Retina (tissue), 1 donor: ENCODE measurements at regions not wholly inside any gene's neighbourhood (a gene's known extent, or its start where the extent isn't known, plus 50 kb on each side); places are given as distances from the start of the nearest gene placed in this dataset.
A peak's percentile ranks its signal among the peaks of the same experiment; 100 is the strongest.

Experiments
- DNase-seq: peaks from one replicate; pipeline ENCODE4 v3.0.0-alpha.2; 2016

DNA sequence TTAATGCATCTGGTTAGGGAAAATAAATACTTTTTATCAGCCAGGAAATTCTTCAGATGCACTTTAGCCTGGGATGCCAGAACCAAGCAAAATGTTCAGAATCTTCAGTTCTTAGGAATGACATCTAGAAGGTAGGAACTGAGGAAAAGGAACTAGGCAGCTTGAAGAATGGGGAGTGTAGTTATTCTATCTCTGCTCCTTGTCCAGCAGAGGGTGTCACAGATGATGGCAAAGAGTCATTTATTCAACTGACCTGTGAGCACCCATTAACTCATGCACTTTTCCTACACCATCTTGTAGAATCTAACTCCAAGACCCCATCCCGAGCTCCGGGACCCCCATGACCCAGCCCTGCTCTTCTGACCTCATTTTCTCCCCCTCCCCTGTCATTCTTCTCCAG is 122.1 kb upstream of the ISX start:
- DNase-seq, result no peak

DNA sequence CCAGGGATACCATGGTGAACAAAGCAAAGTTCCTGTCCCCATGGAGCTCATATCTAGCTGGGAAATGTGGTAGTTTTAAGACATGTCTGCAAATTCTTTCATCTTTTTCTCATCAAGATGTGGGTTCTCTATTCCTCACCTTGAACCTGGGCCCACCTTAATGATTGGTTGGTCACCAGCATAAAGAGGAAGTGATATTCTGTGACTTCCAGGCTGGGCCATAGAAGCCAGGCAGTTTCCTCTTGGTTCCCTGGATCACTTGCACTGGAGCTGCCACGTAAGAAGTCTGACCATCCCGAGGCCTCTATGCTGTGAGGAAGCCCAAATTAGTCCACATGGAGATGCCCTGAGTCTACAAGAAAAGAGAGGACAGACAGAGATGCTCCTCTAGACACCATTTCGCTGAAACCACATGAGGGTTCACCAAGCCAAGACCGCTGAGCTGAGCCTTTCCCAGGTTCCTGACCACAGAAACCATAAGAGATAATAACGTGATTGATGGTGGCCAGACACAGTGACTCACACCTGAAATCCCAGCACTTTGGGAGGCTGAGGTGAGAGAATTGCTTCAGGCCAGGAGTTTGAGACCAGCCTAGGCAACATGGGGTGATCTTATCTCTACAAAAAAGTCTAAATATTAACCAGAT is 119.5 kb upstream of the ISX start:
- DNase-seq, result no peak

DNA sequence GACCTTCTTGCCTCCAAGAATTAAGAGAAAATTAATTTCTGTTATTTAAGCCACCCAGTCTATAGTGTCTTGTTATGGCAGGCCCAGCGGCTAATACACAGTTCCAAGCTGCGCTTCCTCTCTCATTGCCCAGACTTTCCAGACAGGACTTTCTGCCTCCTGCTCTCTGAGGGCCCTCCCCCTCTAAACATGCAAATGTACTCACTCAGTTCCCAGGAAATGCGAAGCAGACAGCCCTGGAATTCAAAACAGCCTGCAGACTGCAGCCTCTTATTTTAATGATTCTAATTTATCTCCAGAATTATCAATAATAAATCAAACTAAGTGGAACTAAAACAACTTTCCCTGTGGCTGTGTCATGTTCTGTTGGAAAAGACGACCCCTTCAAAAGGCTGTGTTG is 115.5 kb upstream of the ISX start:
- no peak for DNase-seq

DNA sequence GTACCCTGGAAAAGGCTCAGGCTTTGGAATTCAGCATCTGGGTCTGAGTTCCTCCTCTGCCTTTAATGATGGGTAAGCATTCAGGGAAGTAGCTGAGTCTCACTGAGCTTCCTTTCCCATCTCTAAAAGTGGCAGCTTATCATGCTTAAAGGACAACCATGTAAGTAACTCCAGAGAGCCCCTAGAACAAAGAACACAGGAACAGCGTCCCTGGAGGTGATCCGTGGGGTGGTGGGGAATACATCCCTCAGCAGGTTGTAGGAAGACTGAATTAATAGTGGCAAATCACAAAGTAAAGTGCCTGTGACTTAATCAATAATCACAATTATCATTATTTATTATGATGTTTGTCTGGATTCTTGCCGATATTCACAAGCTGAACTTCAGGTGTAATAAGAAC is 114.7 kb upstream of the ISX start:
- no peak for DNase-seq

DNA sequence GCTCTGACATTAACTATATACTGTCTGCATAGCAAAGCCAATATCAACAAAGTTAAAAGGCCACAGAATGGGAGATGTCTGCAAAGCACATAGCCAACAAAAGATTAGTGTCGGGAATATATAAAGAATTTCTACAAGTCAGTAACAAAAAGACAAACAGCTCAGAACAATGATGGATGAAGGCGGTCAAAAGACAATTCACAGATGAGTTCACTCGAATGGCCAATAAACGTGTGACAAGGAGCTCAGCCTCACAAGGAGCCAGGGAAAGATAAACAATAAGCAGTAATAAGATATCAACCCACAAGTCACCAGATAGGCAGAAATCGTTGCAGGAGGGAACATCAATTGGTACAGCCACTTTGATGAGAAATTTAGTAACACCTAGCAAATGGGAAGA is 106.0 kb upstream of the ISX start:
- peak; percentile 21 for DNase-seq

DNA sequence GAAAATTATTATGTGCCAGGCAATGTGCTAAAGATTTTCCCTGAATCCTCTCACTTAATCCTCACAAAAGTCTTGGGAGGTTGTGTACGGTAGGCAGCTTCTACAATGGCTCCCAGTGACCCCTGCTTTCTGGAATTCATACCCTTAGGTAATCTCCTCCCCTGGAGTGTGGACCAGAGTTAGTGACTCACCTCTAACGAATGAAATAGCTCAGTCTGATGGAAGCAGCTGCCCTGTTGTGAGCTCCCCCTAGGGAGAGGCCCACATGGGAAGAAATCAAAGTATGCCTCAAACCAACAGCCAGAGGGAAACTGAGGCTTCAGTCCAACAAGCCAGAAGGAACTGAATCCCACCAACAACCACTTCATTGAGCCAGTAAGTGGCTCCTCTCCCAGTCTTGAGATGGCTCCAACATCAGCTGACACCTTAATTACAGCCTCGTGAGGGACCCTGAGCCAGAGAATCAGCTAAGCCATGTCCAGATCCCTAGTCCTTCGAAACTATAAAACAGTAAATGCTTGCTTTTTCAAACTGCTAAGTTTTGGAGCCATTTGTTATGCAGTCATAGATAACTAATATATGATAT is 98.9 kb upstream of the ISX start:
- DNase-seq, result no peak

DNA sequence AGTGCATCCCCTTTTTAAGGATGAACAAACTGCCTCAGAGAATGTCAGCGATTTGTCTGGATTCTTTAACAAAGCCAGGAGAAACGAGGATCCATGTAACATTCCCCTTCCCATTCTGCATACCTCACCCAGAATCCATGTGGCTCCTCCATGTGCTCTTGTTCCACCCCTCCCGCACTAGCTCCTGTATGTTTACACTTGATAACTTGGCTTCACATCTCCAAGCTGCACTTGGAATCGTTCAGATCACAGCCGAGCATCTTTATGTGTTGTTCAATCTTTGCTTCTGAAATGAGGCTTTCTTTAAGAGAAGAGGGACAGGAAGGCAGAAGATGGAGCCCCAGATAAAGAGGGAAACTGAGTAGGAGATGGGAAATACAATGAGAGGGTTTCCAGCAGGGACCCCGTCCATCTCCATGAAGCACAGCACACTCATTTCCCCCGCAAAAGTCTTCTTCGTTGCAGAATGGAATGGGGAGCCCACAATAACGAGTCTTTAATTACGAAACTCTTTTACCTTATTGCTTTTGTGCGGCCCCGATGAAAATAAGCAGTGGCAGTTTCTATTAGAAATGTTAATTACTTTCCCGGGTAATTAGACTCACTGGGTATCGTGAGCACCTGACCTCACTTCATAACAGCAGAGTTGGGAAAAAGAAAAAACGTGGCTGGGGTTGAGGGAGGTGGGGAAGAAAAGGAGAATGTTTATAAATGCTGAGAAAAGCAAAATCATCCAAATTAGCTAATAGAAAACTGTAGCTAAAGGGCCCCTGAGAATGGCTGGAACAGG is 96.8 kb upstream of the ISX start:
- no peak for DNase-seq

DNA sequence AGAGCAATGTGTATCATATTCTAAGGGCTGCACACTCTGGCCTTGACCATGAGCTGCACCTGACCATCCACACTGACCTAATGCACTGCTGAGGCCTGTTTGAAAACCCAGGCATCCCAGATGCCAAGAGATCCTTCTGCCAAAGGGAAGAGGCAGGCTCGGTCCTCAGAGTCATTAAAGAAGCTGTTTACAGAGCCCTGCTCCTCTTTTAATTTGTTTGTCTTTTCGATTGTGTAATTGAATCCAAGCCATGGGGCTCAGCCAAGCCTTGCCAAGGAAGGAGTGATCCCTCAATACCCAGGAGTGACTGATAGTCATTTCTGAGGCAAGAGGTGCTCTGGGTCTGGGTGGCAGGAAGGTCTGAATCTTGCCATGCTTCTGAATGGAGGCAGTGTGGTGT is 94.5 kb upstream of the ISX start:
- no peak for DNase-seq

DNA sequence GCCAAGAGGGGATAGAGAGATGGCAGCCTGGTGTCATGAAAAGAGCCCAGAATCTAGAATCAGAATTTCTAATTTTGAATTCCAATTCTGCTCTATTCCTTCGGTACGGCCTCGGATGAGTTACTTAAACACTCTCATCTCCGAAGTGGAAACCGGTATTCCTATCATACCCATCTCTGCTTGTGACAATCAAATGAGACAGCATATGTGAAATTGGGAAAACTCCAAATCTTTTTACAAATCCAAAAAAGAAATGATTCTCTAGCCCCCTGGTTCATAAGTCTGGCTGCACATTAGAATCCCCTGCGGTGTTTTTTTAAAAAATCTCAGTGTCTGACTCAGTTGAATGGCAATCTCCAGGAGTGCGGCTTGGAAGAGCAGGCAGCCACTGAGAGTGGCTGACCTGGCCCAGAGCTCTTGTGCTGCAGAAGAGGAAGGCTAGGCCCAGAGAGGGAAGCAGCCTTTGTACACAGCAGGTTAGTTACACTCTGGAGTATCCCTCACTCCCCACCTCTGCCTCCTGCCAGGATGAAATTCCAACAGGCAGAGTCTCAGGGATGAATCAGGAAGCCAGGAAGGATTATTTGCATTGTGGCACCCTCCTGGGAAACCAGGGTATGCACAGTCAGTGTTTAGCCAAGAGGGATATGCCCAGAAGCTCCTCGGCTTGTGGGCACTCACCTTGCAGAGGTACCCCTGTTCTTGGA is 93.6 kb upstream of the ISX start:
- no peak for DNase-seq

DNA sequence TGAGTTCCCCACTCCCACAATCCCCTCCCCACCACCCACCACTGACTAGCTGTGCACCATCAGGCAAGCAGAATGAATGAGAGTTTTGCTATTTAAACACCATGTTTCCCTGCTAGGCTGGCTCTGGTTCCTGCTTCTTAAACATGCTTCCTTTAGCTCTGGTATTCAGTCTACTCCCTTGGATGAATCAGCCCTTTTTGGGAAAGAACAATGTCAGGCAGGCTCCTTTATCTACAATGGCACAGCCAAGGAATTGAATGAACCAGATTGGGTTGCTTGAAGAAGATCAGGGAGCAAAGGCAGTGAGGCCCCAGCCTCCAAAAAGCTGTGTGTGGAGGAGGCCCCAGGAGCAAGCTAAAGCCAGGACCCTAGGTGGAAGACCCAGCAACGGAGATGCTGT is 92.9 kb upstream of the ISX start:
- no peak for DNase-seq

DNA sequence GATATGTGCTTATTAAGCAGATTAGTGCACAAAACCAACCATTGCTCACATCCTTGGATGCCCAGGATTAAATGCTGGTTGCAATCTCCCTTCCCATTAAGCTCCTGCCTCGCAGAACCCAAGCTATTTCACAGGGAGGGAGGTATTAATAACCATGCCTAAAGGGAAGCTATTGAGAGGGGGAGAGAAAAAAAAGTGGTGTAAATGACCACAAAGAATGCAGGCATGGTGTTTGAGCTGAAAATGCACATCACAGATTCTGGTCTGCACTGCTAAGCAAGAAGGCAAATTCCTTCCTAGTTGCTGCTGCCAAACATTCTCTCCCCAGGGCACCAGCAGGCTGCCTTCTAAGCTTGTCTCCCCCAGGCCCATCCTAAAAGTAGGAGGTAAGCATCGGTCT is 92.0 kb upstream of the ISX start:
- DNase-seq, result no peak

DNA sequence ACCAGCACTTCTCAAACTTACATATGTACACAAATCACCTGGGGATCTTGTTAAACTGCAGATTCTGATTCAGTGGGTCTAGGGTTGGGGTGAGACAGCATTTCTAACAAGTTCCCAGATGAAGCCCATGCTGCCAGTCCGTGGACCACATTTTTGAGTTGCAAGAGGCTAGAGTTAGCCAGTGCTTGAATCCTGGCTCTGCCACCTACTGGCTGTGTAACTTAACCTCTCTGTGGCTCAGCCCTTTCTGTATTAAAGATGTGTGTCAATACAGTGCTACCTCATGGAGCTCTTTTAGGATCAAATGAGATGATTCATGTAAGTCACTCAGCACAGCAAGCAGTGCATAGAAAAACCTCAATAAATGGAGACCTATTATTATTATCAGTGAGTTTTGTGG is 90.2 kb upstream of the ISX start:
- no peak for DNase-seq

DNA sequence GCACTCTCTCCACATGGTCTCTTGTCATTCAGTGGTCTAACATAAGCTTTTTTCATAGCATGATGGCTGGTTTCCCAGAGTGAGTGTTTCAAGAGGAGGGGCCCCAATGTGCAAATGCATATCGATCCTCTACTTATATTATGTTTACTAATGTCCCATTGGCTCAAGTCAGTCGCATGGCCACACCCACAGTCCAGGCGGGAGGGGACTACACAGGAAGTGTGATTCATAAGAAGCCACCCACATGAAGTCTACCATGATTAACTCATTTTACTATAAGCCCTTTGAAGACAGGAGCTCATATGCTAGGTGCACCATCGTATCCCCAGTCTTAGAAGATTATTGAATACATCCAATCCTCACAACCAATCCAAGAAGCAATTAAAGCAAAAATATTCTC is 89.5 kb upstream of the ISX start:
- no peak for DNase-seq

DNA sequence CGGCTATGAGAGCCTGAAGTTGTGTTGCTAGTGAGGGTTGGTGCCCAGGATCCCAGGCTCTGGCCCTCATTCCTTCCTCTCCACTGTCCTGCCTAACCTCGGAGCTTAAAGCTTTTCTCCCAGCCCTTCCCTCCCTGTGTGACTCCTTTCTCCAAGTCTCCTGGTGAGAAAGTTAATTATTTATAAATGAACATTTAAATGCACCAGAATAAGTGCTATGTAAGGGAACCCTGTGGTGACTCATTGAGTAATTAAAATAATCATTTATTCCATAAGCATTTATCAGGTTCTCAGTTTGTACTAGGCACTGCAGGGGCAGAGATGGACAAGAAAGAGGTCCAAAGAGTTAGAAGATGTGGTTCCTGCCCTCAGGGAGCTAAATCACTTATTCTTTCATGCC is 89.1 kb upstream of the ISX start:
- DNase-seq, result no peak

DNA sequence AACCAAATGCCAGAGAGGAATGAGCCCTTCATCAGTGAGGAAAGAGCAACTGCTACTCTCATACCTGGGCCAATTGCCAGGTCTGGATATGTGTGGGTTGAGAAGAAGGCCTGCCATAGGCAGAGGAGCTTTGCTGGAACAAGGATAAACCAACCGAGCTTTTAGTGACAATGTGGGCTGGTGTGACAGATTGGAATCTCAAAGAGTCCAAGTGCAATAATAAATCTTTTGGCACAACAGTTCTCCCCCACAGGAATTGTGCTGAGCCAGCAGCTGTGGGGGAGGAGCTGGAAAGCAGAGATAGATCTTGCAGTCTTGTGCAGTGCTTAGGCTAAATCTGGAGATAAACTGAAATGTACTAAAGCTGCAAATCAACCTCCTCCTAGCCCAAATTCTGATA is 79.4 kb upstream of the ISX start:
- DNase-seq, result no peak

DNA sequence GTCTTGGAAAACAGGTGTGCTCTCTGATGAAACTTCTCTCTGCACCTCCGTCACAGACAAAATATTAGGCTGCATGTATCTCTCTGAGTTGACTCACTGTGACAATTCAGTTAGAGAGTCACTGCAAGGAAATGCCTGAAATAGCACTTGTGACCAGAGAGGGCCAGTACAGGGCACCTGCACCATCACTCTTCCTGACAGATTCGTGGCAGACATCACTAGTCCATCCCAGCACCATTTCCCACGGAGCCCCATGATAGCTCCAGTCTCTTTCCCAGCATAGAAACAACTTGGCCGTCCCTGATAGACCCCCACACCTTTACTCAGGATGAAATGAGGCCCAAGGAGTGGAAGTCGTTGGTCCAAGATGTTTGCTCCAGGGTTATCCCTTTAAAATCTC is 73.3 kb upstream of the ISX start:
- DNase-seq, result no peak

DNA sequence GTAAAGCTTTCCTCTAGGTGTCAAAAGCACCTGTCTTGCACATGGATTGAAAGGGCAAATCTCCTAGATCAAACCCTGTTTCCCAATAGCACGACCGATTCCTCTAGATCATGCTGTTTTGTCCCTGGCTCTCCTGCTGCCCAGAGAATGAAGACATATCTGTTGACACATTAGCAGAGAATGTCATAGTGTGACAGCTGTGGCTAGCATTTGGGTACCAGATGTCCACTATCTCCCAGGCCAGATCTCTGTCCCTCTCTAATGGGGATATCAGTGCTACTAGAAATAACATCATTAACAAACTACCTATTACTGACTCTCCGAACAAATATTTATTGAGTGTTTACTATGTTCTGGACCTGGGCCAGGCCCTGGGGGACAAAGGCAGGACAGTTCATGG is 72.4 kb upstream of the ISX start:
- no peak for DNase-seq

DNA sequence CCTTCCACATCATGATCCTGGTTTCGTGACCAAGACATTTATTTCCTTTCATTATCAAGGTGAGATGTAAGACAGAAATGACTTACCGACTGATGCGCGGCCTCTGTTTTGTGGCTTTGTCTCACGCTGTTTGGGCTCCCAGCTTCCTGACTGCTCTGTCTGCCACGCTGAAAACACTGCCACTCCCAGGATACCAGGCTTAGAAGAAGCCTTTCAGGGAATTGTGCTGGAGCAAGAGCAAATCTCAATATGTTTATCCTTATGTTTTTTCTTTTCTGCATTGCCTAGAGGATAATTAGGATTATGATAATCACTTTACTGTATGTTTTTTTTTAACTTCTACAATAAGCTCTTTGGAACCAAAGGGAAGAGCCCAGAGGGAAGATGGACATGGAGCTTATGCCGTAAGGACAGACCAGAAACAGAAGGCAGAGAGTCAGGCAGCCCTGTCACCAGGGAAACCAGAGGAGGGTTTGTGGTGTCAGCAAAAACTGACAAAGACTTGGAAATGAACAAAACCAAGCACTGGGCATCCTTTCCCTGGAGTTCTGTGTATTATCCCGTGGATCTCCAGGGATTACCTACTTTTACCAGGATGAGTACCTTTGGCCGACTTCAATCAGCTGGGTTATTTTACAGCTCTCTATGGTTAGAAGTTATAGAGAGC is 68.2 kb upstream of the ISX start:
- DNase-seq, result peak; percentile 11

DNA sequence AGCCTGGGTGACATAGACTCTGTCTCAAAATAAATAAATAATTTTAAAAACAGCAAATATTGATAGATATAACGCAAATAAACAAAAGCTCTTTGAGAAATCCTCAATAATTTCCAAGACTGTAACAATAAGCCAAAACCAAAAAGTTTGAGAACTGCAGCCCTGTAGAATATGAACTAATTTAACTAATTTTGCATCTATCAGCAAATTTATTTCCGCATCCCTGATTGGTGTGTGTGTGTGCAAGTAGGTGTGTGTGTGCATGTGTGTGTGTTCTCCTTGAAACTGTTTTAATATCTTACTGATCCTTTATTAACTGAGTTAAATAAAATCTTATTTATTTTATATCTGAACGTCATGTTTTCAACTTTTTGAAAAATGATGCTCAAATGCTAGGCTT is 67.0 kb upstream of the ISX start:
- DNase-seq, result no peak

DNA sequence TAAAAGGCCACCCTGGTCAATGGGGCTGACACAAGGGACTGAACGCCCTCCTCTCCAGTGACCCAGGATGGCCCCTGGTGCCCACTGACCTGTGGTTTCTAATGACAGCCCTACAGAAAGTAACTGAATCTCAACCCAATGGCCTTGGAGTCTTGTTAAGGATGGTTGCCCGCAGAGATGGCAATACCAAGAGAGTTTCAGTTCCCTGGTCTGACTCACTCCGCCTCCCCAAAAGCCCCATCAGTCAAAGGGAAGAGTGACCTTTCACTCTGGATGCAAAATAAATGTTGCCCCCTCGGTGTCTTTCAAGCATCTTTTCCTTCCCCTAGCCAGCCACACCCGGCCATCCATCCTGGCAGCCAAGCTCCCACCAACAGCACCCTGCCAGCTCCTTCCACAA is 57.7 kb upstream of the ISX start:
- DNase-seq, result no peak

DNA sequence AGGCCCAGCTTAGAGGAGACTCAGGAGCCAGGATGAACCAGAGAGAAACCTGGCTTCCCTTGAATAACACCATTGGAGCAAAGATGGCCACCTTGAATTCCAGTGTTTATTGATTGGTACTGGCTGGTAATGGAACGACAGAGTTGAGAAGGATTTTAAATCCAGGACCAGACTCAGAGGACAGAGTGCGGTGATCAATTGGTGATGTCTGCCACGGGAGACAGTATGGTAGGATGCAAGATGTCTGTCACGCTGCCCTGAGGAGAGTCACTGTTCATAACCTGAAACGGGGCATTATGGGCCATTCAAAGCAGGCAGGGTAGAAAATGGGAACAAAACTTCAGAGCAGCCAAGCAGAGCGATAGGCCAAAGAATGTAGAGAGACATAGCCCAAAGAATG is 55.4 kb upstream of the ISX start:
- DNase-seq, result no peak

DNA sequence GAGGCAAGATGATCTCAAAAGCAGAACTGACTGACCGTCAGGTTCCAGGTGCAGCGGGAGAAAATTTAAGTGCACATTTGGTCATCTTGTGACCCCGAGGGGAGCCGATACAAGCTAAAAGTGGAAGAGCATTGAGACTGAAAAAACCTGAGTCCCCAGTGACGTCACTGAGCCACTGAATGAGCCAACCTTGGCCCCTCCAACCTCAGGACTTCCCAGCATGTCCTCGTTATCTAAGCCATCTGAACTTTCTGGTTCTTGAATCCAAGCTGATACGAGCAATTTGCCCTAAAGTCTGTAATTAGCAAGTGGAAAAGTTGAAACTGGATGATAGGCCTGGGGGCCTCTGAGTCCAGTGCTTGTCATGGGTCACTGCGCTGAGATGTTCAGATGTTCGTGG is 51.1 kb upstream of the ISX start:
- DNase-seq, result no peak
